GM19452 (cell line): ENCODE measurements at regions not wholly inside any gene's neighbourhood (a gene's known extent, or its start where the extent isn't known, plus 50 kb on each side); places are given as distances from the start of the nearest gene placed in this dataset.

Experiments used
- ATAC-seq: cut with Tn5 transposase; IDR thresholded peaks from one replicate; pipeline ENCODE4 v1.9.1; 2021; ENCODE audit not compliant: unreplicated experiment

DNA sequence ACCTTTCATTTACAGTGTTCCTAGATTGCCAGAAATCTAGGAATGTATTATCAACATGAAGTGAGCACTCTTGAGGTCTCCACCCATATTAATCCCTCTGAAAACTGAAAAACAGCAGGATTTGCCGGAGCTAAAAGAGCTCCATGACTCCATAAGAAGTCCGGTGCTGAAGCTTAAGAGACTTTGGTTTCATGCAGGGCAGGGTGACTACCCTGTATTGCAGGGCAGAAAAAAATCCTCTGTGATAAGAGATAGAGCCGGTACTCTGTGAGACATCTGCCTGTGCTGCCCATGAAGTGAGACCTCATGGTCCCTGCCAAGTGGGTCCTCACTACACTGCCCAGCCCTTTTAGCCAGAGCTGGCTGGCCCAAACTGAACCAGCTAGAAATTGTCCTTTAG is 127.2 kb upstream of the NPY2R start:
- ATAC-seq = no peak

DNA sequence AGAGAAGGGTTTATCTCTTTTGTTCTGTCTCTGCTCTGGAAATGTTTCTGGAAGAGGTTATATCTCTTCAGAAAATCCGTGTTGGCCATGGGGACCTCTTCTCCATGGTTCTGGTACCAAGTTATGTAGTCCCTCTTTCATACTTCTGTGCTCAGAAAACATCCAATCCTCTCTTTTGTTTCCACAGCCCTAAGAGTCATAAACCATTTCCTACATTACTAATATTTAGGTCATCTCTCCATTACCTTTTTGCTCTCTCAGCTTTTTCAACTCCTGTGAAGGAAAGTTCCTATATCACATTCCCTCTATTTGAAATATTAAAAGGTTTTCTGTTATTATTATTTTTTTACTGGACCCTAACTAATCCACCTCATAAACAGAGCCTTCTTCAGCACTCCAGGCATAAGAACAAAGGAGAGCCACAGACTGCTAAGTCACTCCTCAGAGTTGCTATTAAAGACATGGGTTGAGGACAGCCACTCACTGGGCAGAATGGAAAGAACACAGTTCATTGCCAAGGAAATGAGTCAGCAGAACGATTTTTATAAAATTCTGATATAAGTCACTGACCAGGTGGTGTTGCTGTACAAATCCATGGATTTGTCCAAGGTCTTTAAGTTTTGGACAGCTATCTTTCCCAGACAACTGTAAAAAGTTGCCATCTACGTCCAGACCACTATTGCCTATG is 122.4 kb upstream of the NPY2R start:
- ATAC-seq = no peak

DNA sequence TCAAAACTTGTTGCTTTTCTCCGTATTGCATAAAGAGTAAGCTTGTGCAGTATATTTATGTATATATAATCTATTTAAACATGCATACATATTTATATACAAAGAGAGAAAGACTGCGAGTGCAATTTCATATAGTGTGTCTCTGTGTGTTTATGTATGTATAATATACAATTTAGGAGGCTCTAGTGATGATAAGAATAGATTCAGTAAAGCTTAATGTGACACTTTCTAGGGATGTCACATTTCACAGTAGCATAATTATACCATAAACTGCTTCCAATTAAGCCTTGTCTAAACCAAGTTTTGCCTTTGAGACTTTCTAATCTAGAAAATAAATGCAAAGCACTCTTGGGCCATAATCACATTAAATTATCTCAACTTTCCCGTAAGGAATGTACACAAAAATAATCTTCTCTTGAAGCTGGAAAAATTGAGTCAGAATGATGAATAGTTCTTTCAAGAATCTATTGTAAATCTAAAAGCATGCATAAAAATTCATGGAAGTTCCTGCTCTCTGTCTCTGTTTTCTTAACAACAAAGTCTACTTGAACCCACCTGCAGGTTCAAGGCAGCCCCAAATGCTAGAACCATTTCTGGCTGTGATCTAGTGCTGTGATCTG is 114.1 kb upstream of the NPY2R start:
- ATAC-seq = no peak

DNA sequence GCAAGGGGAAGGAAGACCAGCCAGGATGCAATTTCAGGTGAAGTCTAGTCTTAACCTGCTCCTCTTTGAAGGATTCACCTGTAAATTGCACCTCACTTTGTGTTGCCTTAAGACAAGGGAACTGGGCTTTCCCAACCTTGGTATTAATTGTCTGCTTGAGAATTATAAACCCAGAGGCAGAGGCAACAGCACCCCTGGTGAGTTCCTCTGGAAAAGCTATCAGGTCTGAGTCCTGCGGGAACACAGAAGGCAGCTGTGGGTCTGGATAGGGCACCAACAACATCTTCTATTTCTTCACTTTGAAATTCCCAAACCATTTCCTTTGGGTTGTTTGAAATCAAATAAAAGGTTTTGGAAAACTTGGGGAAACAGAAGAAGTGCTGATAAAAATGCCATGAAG is 109.2 kb upstream of the NPY2R start:
- no peak for ATAC-seq

DNA sequence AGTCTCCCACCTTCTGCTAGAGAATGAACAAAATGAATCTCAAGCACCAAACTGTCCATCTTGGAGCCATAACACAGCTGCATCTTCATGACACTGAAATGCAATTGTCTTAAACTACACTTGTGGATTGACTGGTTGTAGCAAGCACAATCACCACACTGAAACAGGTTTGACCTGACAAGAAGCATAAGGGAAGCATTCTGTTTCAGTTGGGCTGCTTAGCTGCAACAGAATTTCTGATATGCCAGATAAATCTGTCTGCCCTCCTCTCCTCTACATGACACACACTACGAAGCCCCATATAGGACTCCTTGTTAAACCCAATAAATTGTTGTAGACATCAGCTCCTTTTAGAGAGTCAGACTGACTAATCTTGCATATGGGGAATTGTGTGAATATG is 101.8 kb upstream of the NPY2R start:
- ATAC-seq = no peak

DNA sequence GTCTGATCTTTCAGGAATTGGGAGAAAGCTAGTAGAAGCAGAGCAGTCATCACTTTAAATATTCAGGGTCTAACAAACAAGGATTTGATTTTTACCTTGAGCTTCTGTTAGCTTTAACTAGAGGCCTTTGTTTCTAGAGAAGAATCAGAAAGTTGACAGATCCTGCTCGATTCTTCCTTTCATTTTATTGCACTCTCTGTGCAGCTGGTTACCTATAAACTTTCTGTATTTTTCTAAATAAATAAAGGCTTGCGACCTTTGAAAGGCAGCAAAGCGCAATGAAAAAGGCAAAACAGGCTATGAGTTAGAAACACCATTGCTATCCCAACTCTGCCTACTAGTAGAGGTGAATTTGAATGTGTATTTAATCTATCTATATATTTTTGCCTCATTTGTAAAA is 101.4 kb upstream of the NPY2R start:
- no peak for ATAC-seq

DNA sequence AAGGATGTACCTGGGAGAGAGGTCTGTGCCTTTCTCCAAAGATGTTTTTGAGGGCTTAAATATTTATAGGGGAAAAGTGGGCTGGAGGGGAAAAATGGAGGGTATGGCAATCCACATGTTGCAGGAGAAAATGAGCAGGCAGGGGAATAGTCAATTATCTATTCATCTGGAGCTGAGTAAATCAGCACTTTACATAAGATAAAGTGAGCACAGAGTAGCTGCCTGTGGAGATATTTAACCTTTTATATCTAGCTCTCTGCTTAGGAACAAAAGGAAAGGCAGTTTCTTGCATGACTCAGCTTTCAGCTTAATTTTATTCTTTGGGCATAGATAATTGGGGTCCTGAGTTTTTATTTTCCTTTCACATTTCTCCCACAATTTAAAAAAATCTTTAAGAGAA is 93.6 kb upstream of the NPY2R start:
- no peak for ATAC-seq

DNA sequence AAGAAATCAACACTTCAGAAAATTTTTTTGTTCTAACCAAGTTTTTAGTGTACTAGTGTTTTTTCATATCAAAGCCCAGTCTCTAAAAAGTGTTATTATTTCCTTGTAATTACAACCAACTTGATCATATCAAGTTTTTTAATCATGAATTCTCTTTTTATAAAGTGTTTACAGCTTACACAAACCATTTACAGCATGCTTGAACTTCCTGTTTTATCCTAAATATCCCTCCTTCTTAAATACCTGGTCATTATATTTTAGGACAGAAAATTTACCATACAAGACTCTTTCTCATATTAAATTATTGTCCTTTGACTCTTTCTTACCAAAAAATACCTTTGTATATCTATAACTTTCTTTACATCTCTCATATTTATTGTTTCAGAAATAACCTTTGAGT is 89.4 kb upstream of the NPY2R start:
- ATAC-seq = no peak

DNA sequence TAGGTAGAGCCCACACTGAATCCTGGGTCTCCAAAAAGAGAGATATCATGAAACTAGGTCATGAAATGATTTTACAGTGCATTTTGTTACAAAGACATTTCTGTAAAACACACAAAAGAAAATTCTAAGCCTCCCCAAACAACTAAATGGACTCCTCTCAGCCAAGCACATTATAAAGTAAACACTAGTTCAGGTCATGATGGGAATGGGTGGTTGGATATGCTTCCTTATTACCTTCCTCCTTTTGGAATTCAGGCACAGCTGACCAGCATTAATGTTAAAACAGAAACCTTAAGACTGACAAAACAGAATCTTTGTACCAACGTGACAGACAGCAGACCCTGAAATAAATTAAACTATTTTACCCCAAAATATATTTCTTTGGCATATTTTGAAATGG is 87.9 kb upstream of the NPY2R start:
- no peak for ATAC-seq

DNA sequence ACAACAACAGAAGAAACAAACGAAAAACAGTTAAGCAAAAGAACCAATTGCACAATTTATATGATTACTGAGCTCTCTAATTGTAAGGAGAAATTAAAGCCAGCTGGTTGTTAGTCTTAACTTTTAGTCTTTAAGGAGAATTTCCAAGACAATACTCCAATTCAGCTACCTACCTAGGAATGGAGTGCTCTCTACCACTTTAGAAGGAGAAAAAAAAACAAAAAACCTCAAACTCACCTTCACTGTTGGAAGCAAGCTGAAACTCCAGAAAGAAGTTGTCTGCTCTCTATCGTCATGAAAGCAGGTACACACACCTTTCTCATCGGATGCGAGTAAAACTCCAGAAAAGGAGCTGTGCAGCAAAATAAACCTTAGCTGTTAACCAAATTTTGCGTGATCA is 86.1 kb upstream of the NPY2R start:
- ATAC-seq = no peak

DNA sequence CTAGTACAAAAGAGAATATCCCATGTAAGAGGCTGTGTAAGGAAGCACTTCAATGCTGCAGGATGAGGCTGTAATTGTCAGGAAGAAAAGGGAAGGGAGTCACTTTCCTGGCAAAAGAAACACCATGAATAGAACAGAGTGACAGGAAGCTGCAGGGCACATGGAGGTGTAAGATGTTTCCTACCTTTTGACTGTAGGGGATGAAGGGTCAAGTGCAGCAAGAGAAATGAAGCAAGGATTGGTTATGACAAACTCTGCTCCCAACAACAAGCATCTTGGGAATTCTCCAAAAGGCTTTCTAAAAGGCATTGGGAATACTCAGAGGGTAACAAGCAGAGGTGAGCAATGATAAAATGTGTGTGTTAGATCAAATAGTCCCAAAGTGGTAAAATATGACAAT is 74.3 kb upstream of the NPY2R start:
- ATAC-seq = no peak

DNA sequence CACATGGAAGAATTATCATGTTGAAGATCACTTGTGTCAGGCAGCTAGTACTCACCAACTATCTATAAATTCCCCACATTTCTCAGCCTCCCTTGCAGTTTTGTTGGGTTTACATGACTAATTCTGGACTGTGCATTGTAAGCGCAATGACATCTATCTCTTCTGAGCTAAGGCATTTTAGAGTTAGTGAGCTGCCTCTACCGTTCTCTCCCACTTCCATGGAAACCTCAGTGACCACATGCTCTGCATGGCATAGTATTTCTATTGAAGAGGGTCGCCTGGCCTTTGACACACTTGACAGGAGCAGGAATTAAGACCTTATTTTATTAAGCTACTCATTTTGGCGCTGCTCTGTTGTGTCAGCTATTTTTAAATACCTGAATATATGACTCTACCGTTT is 67.5 kb upstream of the NPY2R start:
- ATAC-seq = no peak

DNA sequence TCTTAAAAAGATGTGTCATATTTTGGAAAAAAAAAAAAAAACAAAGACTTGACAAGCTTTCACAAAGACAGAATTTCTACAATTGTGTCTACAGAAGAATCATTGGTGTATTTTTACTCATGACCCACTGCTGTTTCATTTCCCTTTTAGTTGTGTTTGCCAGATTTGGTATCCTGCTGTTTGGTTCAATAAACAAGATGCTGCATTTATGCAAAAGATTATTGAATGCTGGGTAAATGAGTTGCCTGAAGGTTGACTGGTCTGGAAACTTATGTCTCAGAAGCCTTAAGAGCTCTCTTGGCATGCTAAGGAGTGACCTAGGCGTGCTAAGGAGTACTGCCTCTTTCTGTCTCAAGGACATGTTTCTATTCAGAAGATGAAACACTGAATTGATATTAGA is 64.9 kb upstream of the NPY2R start:
- ATAC-seq = no peak
